Right renal pelvis (tissue), 4 donors: ENCODE measurements at regions not wholly inside any gene's neighbourhood (a gene's known extent, or its start where the extent isn't known, plus 50 kb on each side); places are given as distances from the start of the nearest gene placed in this dataset.

Source experiments
- DNase-seq, 4 donors: peaks; one replicate each; pipeline ENCODE4 v3.0.0-alpha.2; 2013; ENCODE audit warnings: low read depth in 4 of 4, low spot score in 3 of 4, missing footprints in 1 of 4

- no peak for DNase-seq
These were observed 157.4 kb downstream of the ANKRD30B start for GRCh38 chr18:14905350-14905749.

- no peak for DNase-seq
These were observed 158.0 kb downstream of the ANKRD30B start for GRCh38 chr18:14905979-14906378.

GRCh38 chr18:14907420-14907819 is 159.4 kb downstream of the ANKRD30B start:
- DNase-seq, result no peak

- DNase-seq, result no peak
These were observed 160.6 kb downstream of the ANKRD30B start for GRCh38 chr18:14908541-14908940.

GRCh38 chr18:14912967-14913366 is 165.0 kb downstream of the ANKRD30B start:
- DNase-seq, result no peak

- no peak for DNase-seq
These were observed 166.1 kb downstream of the ANKRD30B start for GRCh38 chr18:14914121-14914520.

- DNase-seq, result no peak
These were observed 166.8 kb downstream of the ANKRD30B start for GRCh38 chr18:14914771-14915170.

- no peak for DNase-seq
These were observed 168.2 kb downstream of the ANKRD30B start for GRCh38 chr18:14916181-14916580.

GRCh38 chr18:14916851-14917250 is 168.9 kb downstream of the ANKRD30B start:
- DNase-seq, result no peak

GRCh38 chr18:14917311-14917710 is 169.3 kb downstream of the ANKRD30B start:
- DNase-seq, result no peak

- no peak for DNase-seq
These were observed 171.7 kb downstream of the ANKRD30B start for GRCh38 chr18:14919666-14920065.

GRCh38 chr18:14921031-14921430 is 173.1 kb downstream of the ANKRD30B start:
- DNase-seq, result no peak

- DNase-seq, result no peak
These were observed 173.6 kb downstream of the ANKRD30B start for GRCh38 chr18:14921547-14921946.

- DNase-seq, result no peak
These were observed 174.1 kb downstream of the ANKRD30B start for GRCh38 chr18:14922031-14922430.

- DNase-seq, result no peak
These were observed 175.1 kb downstream of the ANKRD30B start for GRCh38 chr18:14922965-14923565.

GRCh38 chr18:14924226-14924625 is 176.3 kb downstream of the ANKRD30B start:
- no peak for DNase-seq

GRCh38 chr18:14925281-14925709 is 177.3 kb downstream of the ANKRD30B start:
- DNase-seq, result no peak

GRCh38 chr18:14927701-14928100 is 179.7 kb downstream of the ANKRD30B start:
- no peak for DNase-seq

GRCh38 chr18:14928396-14928795 is 180.4 kb downstream of the ANKRD30B start:
- no peak for DNase-seq

- no peak for DNase-seq
These were observed 182.1 kb downstream of the ANKRD30B start for GRCh38 chr18:14930076-14930475.

GRCh38 chr18:14930576-14930975 is 182.6 kb downstream of the ANKRD30B start:
- DNase-seq, result no peak

GRCh38 chr18:14933049-14933851 is 185.3 kb downstream of the ANKRD30B start:
- DNase-seq, result no peak
